ENCODE measurements at regions not wholly inside any gene's neighbourhood (a gene's known extent, or its start where the extent isn't known, plus 50 kb on each side); places are given as distances from the start of the nearest gene placed in this dataset.
A peak's percentile ranks its signal among the peaks of the same experiment; 100 is the strongest.

DNA sequence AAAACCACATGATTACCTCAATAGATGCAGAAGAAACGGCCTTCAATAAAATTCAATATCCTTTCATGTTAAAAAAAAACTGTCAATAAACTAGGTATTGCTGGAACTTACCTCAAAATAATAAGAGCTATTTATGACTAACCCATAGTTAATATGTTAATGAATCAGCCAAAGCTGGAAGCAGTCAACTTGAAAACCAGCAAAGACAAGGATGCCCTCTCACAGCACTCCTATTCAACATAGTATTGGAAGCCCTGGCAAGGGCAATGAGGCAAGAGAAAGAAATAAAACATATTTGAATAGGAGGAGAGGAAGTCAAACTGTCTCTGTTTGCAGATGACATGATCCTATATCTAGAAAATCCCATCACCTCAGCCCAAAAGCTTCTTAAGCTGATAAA lies 456.1 kb downstream of the OCA2 start:
- no peak overlapping the region for H3K4me2 ChIP-seq
- no peaks in the 10 kb centered on the region for H4K20me1 ChIP-seq
- no peak overlapping the region for H3K27ac ChIP-seq
- TF ChIP-seq Cebpa-rat (IDR thresholded peaks at IDR 0.05): no peak
- H3K36me3 ChIP-seq: no peaks in the 10 kb centered on the region
- H3K4me1 ChIP-seq: peaks cover 9 to 21% (median 18%) of the 10 kb centered on the region in 10 experiments
- H3K4me3 ChIP-seq: no peak overlapping the region
- H3K9ac ChIP-seq: no peak overlapping the region
- no peaks in the 10 kb centered on the region for H3K27me3 ChIP-seq
- peaks cover 33 to 58% (median 42%) of the 10 kb centered on the region in 11 experiments for H3K9me3 ChIP-seq (replicated peaks in 1 of 11)

DNA sequence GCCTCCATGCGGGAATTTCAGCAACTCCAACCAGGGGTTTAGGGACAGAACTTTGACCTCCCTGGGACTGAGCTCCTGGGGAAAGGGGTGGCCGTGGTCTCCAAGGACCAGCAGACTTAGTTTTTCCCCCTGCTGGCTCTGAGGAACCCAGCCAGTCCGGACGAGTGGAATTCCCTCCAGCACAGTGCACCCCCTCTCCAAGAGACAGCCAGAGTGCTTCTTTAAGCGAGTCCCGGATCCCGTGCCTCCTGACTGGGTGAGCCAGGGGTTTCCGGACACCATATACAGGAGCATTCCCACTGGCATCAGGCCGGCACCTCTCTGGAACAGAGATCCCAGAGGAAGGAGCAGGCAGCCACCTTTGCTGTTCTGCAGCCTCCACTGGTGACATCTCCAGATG lies 459.5 kb downstream of the OCA2 start:
- no peak overlapping the region for H3K9ac ChIP-seq
- H3K4me3 ChIP-seq: no peak overlapping the region
- H3K9me3 ChIP-seq (replicated peaks in 1 of 11): peaks cover 32 to 43% (median 38%) of the 10 kb centered on the region in 11 experiments
- no peaks in the 10 kb centered on the region for H4K20me1 ChIP-seq
- peaks cover under 1 to 15% (median 4%) of the 10 kb centered on the region in 10 experiments; a peak in 17 of 20 replicates for H3K4me1 ChIP-seq
- no peak overlapping the region for H3K27ac ChIP-seq
- H3K36me3 ChIP-seq: no peaks in the 10 kb centered on the region
- H3K4me2 ChIP-seq: no peak overlapping the region
- TF ChIP-seq Cebpa-rat (IDR thresholded peaks at IDR 0.05): no peak
- H3K27me3 ChIP-seq: no peaks in the 10 kb centered on the region

DNA sequence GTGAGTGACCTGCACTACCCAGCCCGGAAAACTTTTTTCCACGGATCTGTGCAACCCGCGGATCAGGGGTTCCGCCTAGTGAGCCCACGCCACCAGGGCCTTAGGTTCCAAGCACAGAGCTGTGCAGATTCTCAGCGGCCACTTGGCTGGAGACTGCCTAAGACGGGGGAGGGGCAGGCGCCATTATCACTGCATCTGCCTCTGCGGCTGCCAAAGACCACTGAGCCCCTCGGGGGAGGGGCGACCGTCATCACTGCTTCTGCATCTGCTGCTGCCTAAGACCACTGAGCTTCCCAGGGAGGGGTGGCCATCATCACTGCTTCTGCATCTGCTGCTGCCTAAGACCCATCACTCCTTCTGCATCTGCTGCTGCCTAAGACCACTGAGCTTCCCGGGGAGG lies 460.2 kb downstream of the OCA2 start:
- Histone ChIP-seq H3K27ac (no peak overlapping the region), H3K9me3 (replicated peaks in 1 of 11) (peaks cover 26 to 40% (median 34%) of the 10 kb centered on the region in 11 experiments), H3K36me3 (no peaks in the 10 kb centered on the region), H3K4me2 (no peak overlapping the region), H3K9ac (no peak overlapping the region), H3K27me3 (no peaks in the 10 kb centered on the region), H3K4me1 (peaks cover 7 to 22% (median 10%) of the 10 kb centered on the region in 10 experiments), H3K4me3 (no peak overlapping the region), H4K20me1 (no peaks in the 10 kb centered on the region)
- TF ChIP-seq Cebpa-rat (IDR thresholded peaks at IDR 0.05): no peak

DNA sequence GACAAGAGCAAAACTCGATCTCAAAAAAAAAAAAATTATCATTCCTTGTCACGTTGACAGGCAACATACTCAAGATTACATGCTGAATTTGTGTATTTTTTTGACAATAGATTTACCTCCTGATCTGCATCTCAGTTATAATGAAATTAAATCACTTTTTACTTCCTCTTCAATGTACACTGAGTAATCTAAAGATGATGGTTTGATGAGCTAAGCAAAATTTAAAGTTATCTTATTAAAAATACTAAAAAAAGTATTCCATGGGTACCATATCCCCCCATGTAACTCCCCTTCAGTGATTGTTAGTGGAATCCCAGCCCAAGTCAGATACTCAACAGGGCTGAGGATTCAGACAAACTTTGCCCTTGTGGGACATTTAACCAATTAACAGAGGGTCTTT lies 463.2 kb downstream of the OCA2 start:
- TF ChIP-seq Cebpa-rat (IDR thresholded peaks at IDR 0.05): no peak
- Histone ChIP-seq H3K4me3 (no peak overlapping the region), H3K4me2 (no peak overlapping the region), H3K9ac (no peak overlapping the region), H3K27me3 (no peaks in the 10 kb centered on the region), H3K27ac (no peak overlapping the region), H3K9me3 (replicated peaks in 1 of 11) (peaks cover 6 to 27% (median 17%) of the 10 kb centered on the region in 11 experiments; a peak in 20 of 22 replicates), H3K4me1 (peaks cover 13 to 28% (median 19%) of the 10 kb centered on the region in 10 experiments), H4K20me1 (no peaks in the 10 kb centered on the region), H3K36me3 (no peaks in the 10 kb centered on the region)

DNA sequence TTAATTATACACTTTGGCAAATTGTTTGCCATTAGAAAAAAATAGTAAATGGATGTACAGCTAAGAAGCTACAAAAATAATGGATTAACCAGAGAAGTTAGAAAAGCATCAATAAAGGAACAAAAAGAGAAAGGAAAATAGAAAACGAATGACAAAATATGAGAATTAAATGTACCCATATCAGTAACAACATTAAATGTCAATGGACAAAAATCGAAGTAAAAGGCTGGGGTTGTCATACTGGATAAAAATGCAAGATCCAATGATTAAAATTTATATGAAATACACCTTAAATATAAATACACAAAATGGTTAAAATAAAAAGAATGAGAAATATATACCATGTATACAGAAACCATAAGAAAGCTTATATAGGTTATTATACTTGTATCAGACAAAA lies 470.6 kb downstream of the OCA2 start:
- no peak overlapping the region for H3K4me3 ChIP-seq
- H3K36me3 ChIP-seq: no peaks in the 10 kb centered on the region
- TF ChIP-seq Cebpa-rat (IDR thresholded peaks at IDR 0.05): no peak
- no peak overlapping the region for H3K27ac ChIP-seq
- peaks cover 26 to 43% (median 34%) of the 10 kb centered on the region in 11 experiments for H3K9me3 ChIP-seq (replicated peaks in 1 of 11)
- H3K9ac ChIP-seq: no peak overlapping the region
- peaks cover 9 to 24% (median 18%) of the 10 kb centered on the region in 10 experiments for H3K4me1 ChIP-seq
- H3K4me2 ChIP-seq: no peak overlapping the region
- no peaks in the 10 kb centered on the region for H3K27me3 ChIP-seq
- no peaks in the 10 kb centered on the region for H4K20me1 ChIP-seq

GRCh38 chr15:27627623-27628022 lies 471.5 kb downstream of the OCA2 start:
- H3K4me3 ChIP-seq: no peak overlapping the region
- H3K4me1 ChIP-seq: peaks cover 16 to 30% (median 23%) of the 10 kb centered on the region in 10 experiments
- TF ChIP-seq Cebpa-rat (IDR thresholded peaks at IDR 0.05): no peak
- H4K20me1 ChIP-seq: no peaks in the 10 kb centered on the region
- no peak overlapping the region for H3K27ac ChIP-seq
- H3K36me3 ChIP-seq: no peaks in the 10 kb centered on the region
- H3K9me3 ChIP-seq (replicated peaks in 1 of 11): peaks cover 26 to 41% (median 33%) of the 10 kb centered on the region in 11 experiments
- no peaks in the 10 kb centered on the region for H3K27me3 ChIP-seq
- H3K9ac ChIP-seq: no peak overlapping the region
- no peak overlapping the region for H3K4me2 ChIP-seq

GRCh38 chr15:27623560-27624305 lies 475.4 kb downstream of the OCA2 start:
- Histone ChIP-seq H3K9me3 (replicated peaks in 1 of 11) (peaks cover 21 to 27% (median 25%) of the 10 kb centered on the region in 11 experiments), H3K36me3 (no peaks in the 10 kb centered on the region), H3K27me3 (no peaks in the 10 kb centered on the region), H3K4me2 (peak overlapping the region; percentile 70 to 95 (median 78)), H3K4me1 (peaks cover 18 to 40% (median 30%) of the 10 kb centered on the region in 10 experiments), H4K20me1 (no peaks in the 10 kb centered on the region), H3K27ac (peak overlapping the region in 9 of 11 experiments; percentile 40 to 76 (median 65); a peak in 17 of 22 replicates), H3K9ac (peak overlapping the region in 10 of 11 experiments; percentile 19 to 64 (median 48); a peak in 15 of 22 replicates), H3K4me3 (peak overlapping the region; percentile 26 to 54 (median 36); a peak in 12 of 20 replicates)
- TF ChIP-seq Cebpa-rat (IDR thresholded peaks at IDR 0.05): no peak

GRCh38 chr15:27623149-27623548 lies 476.0 kb downstream of the OCA2 start:
- H3K4me2 ChIP-seq: peak overlapping the region; percentile 70 to 95 (median 78)
- H3K27me3 ChIP-seq: no peaks in the 10 kb centered on the region
- peak overlapping the region in 3 of 10 experiments; percentile 41 to 52 (median 50); a peak in 1 of 20 replicates for H3K4me3 ChIP-seq
- TF ChIP-seq Cebpa-rat (IDR thresholded peaks at IDR 0.05): no peak
- H3K9me3 ChIP-seq (replicated peaks in 1 of 11): peaks cover 17 to 24% (median 21%) of the 10 kb centered on the region in 11 experiments
- H3K4me1 ChIP-seq: peaks cover 18 to 40% (median 30%) of the 10 kb centered on the region in 10 experiments
- no peaks in the 10 kb centered on the region for H4K20me1 ChIP-seq
- H3K27ac ChIP-seq: peak overlapping the region in 9 of 11 experiments; percentile 40 to 76 (median 65); a peak in 17 of 22 replicates
- H3K9ac ChIP-seq: peak overlapping the region in 5 of 11 experiments; percentile 45 to 64 (median 62); a peak in 10 of 22 replicates
- H3K36me3 ChIP-seq: no peaks in the 10 kb centered on the region

DNA sequence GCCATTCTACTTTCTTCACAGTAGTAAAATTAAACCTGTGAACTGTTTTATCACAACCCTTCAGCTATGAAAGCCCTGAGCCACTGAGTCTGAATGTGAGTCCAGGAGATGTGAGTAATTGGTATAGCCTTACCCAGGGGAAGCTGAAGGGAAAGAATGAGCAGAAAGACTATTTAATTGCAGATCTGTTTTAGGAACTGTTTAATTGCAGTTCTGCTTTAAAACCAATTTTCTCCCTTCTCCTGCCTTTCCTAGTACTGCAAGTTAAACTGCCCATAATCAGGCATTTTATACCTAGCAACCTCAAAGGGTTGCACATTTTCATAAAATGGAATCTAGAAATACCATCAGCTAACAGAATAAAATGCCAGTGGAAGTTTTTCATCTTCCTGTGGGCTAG lies 476.7 kb downstream of the OCA2 start:
- no peak for TF ChIP-seq Cebpa-rat (IDR thresholded peaks at IDR 0.05)
- Histone ChIP-seq H3K27me3 (no peaks in the 10 kb centered on the region), H4K20me1 (no peaks in the 10 kb centered on the region), H3K27ac (peak overlapping the region in 4 of 11 experiments; percentile 66 to 76 (median 74); a peak in 7 of 22 replicates), H3K4me3 (no peak overlapping the region), H3K4me2 (peak overlapping the region; percentile 70 to 95 (median 78); a peak in 17 of 22 replicates), H3K36me3 (no peaks in the 10 kb centered on the region), H3K4me1 (peaks cover 18 to 40% (median 30%) of the 10 kb centered on the region in 10 experiments), H3K9ac (peak overlapping the region in 1 of 11 experiments; percentile 64; a peak in 2 of 22 replicates), H3K9me3 (replicated peaks in 1 of 11) (peaks cover 9 to 19% (median 13%) of the 10 kb centered on the region in 11 experiments)

Measured in BLaER1 treated with 17β-estradiol and CSF1 and Interleukin-3, amounts not matched to agents 10 nM and 100 nM (cell line).